ENCODE measurements at regions not wholly inside any gene's neighbourhood (a gene's known extent, or its start where the extent isn't known, plus 50 kb on each side); places are given as distances from the start of the nearest gene placed in this dataset.

GRCh38 chr2:16742026-16742425 is 76.4 kb upstream of the CYRIA start:
- Histone ChIP-seq H3K9me3 (no peaks in the 10 kb centered on the region), H3K36me3 (no peaks in the 10 kb centered on the region), H3K27ac (no peak overlapping the region), H3K27me3 (no peaks in the 10 kb centered on the region), H3K4me1 (peaks cover 0 to 32% (median 0%) of the 10 kb centered on the region in 3 donors), H3K4me3 (no peak overlapping the region)
- TF ChIP-seq CTCF (IDR thresholded peaks at IDR 0.05): no peak
- TF ChIP-seq POLR2A (IDR thresholded peaks at IDR 0.05): no peak
- intact Hi-C loops (cut with DNase I): no loop called here
- 67% methylated on average over 1 of the region's 1 CpG for WGBS, 2 donors
- no peak for DNase-seq

- 75 to 90% methylated on average over 3 of the region's 3 CpGs for WGBS, 2 donors
- peaks cover 0 to 32% (median 0%) of the 10 kb centered on the region in 3 donors for H3K4me1 ChIP-seq
- no peak for DNase-seq
- H3K4me3 ChIP-seq: no peak overlapping the region
- no peak overlapping the region for H3K27ac ChIP-seq
- TF ChIP-seq POLR2A (IDR thresholded peaks at IDR 0.05): no peak
- no peak for TF ChIP-seq CTCF (IDR thresholded peaks at IDR 0.05)
- H3K27me3 ChIP-seq: no peaks in the 10 kb centered on the region
- intact Hi-C loops (cut with DNase I): no loop called here
- no peaks in the 10 kb centered on the region for H3K9me3 ChIP-seq
- H3K36me3 ChIP-seq: no peaks in the 10 kb centered on the region
These were observed 75.9 kb upstream of the CYRIA start for GRCh38 chr2:16741498-16741897.

- 52 to 63% methylated on average over 2 to 3 of the region's 4 CpGs for WGBS, 2 donors
- no peaks in the 10 kb centered on the region for H3K27me3 ChIP-seq
- H3K36me3 ChIP-seq: no peaks in the 10 kb centered on the region
- H3K27ac ChIP-seq: peak overlapping the region in 2 of 4 donors; percentile 41 to 53
- no peak overlapping the region for H3K4me3 ChIP-seq
- intact Hi-C loops (cut with DNase I): no loop called here
- DNase-seq: no peak
- no peaks in the 10 kb centered on the region for H3K9me3 ChIP-seq
- H3K4me1 ChIP-seq: peaks cover 0 to 32% (median 0%) of the 10 kb centered on the region in 3 donors
- TF ChIP-seq POLR2A (IDR thresholded peaks at IDR 0.05) (no peak), CTCF (IDR thresholded peaks at IDR 0.05) (no peak)
These were observed 74.3 kb upstream of the CYRIA start for GRCh38 chr2:16739778-16740581.

GRCh38 chr2:16738361-16739225 is 73.0 kb upstream of the CYRIA start:
- H3K4me1 ChIP-seq: peaks cover 0 to 32% (median 0%) of the 10 kb centered on the region in 3 donors
- H3K27me3 ChIP-seq: no peaks in the 10 kb centered on the region
- intact Hi-C loops (cut with DNase I): no loop called here
- WGBS, 2 donors: 36 to 57% methylated on average over 6 of the region's 6 CpGs
- H3K36me3 ChIP-seq: no peaks in the 10 kb centered on the region
- TF ChIP-seq CTCF (IDR thresholded peaks at IDR 0.05): no peak
- no peak for TF ChIP-seq POLR2A (IDR thresholded peaks at IDR 0.05)
- H3K4me3 ChIP-seq: no peak overlapping the region
- no peak for DNase-seq
- H3K9me3 ChIP-seq: no peaks in the 10 kb centered on the region
- H3K27ac ChIP-seq: no peak overlapping the region

GRCh38 chr2:16737812-16738211 is 72.2 kb upstream of the CYRIA start:
- no peaks in the 10 kb centered on the region for H3K27me3 ChIP-seq
- WGBS, 2 donors: 78 to 82% methylated on average over 1 of the region's 1 CpG
- no peaks in the 10 kb centered on the region for H3K9me3 ChIP-seq
- TF ChIP-seq POLR2A (IDR thresholded peaks at IDR 0.05) (no peak), CTCF (IDR thresholded peaks at IDR 0.05) (no peak)
- no peak overlapping the region for H3K27ac ChIP-seq
- DNase-seq: no peak
- no peak overlapping the region for H3K4me3 ChIP-seq
- peaks cover 0 to 32% (median 0%) of the 10 kb centered on the region in 3 donors for H3K4me1 ChIP-seq
- intact Hi-C loops (cut with DNase I): no loop called here
- H3K36me3 ChIP-seq: no peaks in the 10 kb centered on the region

Measured in esophagus squamous epithelium (tissue), 5 donors.